GM19193 (cell line): ENCODE measurements at regions not wholly inside any gene's neighbourhood (a gene's known extent, or its start where the extent isn't known, plus 50 kb on each side); places are given as distances from the start of the nearest gene placed in this dataset.

Experiments
- POLR2A ChIP-seq: IDR thresholded peaks from 4 replicates; pipeline ENCODE4 v1.6.1; 2011; ENCODE audit not compliant: insufficient read depth, insufficient read length; ENCODE audit errors: extremely low read depth

- no peak for TF ChIP-seq POLR2A
These were observed 517.7 kb upstream of the MYT1L start for GRCh38 chr2:2848621-2849333.

- no peak for TF ChIP-seq POLR2A
These were observed 517.1 kb upstream of the MYT1L start for GRCh38 chr2:2848198-2848597.

DNA sequence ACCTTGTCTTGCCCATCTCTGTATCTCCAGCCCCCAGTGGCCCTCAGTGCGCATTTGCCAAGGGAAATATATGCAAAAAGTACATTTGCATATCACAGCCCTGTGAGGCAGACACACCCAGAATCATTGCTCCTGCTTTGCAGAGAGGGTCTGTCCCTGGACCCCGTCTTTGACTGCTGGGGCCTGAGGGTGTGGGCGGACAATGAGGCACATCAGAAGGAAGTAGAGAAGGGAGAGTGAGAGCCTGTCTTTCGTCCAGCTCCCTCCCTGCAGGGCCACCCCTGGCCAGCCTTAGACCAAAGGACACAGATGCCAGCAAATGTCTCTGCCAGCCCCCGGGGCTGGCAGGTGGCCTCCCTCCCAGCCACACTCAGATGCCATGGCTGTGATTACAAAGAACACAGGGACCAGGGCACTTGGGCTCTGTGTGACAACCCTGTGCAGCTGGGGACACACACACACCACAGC is 516.2 kb upstream of the MYT1L start:
- no peak for TF ChIP-seq POLR2A

GRCh38 chr2:2846332-2847208 is 515.5 kb upstream of the MYT1L start:
- no peak for TF ChIP-seq POLR2A

GRCh38 chr2:2845806-2846315 is 514.8 kb upstream of the MYT1L start:
- no peak for TF ChIP-seq POLR2A

GRCh38 chr2:2845267-2845666 is 514.2 kb upstream of the MYT1L start:
- TF ChIP-seq POLR2A = no peak

DNA sequence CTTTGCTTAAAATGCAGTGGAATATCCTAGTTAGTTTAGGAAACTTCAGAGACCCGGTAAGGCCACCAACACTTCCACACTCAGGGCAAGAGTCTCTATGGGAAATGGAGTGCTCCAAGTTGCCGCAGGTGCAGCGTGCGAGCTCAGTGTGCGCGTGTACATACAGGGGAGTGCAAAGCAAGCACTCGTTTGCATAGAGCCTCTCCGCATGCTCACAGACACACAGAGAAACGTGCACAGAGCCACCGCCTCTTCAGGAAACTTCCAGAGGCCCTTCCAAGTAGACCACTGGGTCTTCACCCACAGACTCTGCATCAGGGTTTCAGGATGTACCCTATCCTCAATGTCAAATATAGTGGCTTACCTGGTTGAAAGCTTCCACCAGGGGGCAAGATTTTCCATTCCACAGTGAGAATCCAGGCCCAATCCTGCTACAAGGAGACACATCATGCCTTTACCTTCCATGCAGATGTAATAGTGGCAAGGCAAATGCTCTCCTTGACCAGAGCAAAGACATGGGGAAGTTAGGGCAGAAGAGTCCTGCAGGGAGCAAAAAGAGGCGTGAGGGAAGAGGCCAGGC is 513.0 kb upstream of the MYT1L start:
- TF ChIP-seq POLR2A = no peak

- no peak for TF ChIP-seq POLR2A
These were observed 511.4 kb upstream of the MYT1L start for GRCh38 chr2:2842466-2842865.

DNA sequence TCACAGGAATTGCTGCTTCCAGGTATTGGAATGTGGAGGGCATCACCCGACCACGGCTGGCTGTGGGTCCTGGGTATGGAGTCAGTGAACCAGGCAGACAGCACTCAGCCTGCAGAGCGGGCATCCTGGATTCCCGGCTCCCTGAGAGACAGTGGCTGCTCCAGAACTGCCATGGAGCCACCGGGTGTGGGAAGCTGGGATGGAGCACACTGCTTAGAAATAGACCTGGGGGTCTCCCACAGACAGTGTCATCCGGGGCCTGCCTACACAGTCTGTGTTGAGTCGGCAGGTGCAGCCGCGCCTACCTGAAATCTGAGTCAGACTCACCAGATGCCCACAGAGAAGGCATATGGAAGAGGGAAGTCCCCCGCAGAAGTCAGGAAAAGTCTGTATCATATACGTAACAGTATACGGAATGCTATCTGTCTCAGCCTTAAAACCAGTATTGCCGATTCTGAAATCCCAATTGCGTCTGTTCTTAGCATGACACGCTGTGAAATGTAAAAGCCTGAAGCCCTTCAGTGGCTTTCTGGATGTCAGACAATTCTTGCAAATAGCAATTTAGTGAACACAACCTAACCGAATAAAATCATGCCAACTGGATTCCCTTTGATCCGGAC is 509.7 kb upstream of the MYT1L start:
- no peak for TF ChIP-seq POLR2A

- TF ChIP-seq POLR2A = no peak
These were observed 508.9 kb upstream of the MYT1L start for GRCh38 chr2:2839782-2840531.

DNA sequence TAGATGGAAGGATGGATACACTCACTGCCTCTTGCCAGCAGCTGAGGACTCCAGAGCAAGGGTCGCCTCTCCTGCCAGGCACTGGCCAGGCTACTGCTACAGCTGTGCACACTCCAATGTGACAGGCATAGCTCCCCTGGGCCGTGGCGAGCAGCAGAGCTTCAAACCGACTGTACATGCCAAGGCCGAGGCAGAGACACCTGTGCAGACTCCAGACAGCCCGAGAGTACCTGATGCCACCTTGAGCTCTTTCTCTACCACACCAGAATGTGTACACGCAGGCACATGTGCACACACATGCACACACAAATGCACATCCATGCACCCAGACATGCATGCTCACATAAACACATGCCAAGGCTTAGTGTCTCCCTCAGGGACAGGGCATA is 508.3 kb upstream of the MYT1L start:
- TF ChIP-seq POLR2A = no peak

DNA sequence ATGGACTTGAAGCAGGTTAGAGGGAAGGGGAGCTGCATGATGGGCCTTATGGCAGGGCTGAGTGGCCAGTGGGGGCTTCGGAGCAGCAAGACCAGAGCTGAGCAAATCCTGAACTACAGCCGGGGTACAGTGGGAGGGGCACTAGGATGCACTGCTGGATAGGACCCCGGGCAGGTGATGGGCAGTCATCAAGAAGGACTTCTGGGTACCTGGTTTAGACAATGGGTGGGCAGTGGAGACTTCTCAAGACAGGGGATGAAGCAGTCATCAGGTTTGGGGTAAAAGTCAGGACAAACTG is 507.4 kb upstream of the MYT1L start:
- no peak for TF ChIP-seq POLR2A

DNA sequence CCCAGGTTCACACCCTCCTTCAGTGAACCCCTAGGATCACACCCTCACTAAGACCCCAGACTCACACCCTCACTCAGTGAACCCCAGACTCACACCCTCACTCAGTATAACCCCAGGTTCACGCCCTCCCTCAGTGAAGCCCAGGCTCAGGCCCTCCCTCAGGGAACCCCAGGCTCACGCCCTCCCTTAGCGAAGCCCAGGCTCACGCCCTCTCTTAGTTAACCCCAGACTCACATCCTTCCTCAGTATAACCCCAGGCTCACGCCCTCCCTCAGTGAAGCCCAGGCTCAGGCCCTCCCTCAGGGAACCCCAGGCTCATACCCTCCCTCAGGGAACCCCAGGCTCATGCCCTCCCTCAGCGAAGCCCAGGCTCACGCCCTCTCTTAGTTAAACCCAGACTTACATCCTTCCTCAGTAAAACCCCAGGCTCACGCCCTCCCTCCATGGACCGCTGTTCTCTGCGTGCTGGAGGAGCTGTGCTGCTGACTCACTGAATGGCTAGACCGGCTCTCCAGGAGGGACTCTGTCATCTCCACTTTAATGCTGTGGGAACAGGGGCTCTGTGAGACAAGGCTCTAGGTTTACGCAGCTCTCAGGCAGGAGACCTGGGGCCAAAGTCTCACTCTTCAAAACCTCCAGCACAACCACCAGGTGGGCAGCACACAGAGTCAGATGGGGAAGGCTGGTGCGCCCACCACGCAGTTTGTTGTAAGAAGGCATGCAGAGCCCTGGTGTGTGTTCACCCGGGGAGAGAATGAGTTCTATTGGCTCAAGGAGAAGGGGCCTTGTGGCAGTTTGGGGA is 506.9 kb upstream of the MYT1L start:
- TF ChIP-seq POLR2A = no peak

DNA sequence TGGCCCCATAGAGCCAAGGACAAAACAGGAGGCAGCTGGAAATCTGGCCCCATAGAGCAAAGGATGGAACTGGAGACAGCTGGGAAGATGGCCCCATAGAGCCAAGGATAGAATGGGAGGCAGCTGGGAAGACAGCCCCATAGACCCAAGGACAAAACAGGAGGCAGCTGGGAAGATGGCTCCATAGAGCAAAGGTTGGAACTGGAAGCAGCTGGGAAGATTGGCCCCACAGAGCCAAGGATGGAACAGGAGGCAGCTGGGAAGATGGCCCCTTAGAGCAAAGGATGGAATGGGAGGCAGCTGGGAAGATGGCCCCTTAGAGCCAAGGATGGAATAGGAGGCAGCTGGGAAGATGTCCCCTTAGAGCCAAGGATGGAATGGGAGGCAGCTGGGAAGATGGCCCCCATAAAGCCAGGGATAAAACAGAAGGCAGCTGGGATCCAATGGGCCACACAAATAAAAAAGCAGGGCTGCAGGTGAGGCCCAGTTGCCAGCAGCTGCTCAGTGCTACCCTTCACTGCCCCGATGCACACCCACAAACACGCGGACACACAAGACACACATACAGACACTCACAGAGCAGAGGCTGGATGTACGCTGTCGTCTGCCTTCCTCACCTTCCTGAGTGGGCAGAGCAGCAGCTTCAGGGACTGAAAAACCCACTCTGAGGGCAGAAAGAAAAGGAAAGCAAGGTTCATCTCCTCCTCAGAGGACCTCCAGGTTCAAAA is 505.4 kb upstream of the MYT1L start:
- no peak for TF ChIP-seq POLR2A
